GM12891 (cell line): ENCODE measurements at regions not wholly inside any gene's neighbourhood (a gene's known extent, or its start where the extent isn't known, plus 50 kb on each side); places are given as distances from the start of the nearest gene placed in this dataset.

Source experiments
- DNase-seq: peaks from one replicate; pipeline ENCODE4 v3.0.0; 2011; ENCODE audit warnings: low spot score; ENCODE audit not compliant: insufficient read length
- FAIRE-seq: peaks from 2 replicates; lab custom pipeline; 2011; peaks lifted over from hg19 to GRCh38; lab: Jason Lieb, UNC
- PAX5 ChIP-seq: IDR thresholded peaks from 2 replicates; pipeline ENCODE4 v1.6.1; 2011; ENCODE audit warnings: low read length, moderate library complexity, mild to moderate bottlenecking; ENCODE audit not compliant: insufficient read depth, severe bottlenecking
- POLR2A ChIP-seq: IDR thresholded peaks from 2 replicates; pipeline ENCODE4 v1.6.1; 2011; ENCODE audit warnings: low read depth, low read length, control low read depth
- POLR2AphosphoS5 ChIP-seq: IDR thresholded peaks from 2 replicates; pipeline ENCODE4 v1.6.1; 2011; ENCODE audit warnings: low read depth, low read length, control low read depth
- POU2F2 ChIP-seq: IDR thresholded peaks from 2 replicates; pipeline ENCODE4 v1.6.1; 2011; ENCODE audit warnings: low read depth, mild to moderate bottlenecking, control low read depth, low read length, moderate library complexity
- SPI1 ChIP-seq: IDR thresholded peaks from 2 replicates; pipeline ENCODE4 v1.6.1; 2011; ENCODE audit warnings: low read depth, low read length, control low read depth
- TAF1 ChIP-seq: IDR thresholded peaks from 2 replicates; pipeline ENCODE4 v1.6.1; 2011; ENCODE audit warnings: low read depth, low read length, control low read depth

- TF ChIP-seq POLR2AphosphoS5 (no peak), POU2F2 (no peak), TAF1 (no peak), POLR2A (no peak), PAX5 (no peak), SPI1 (no peak)
- no peak for FAIRE-seq
- no peak for DNase-seq
These were observed 71.8 kb downstream of the CMPK2 start for GRCh38 chr2:6793913-6794312.

GRCh38 chr2:6794448-6794847 lies 71.3 kb downstream of the CMPK2 start:
- DNase-seq, result no peak
- no peak for TF ChIP-seq POLR2A
- no peak for FAIRE-seq
